NOMO-1 treated with dmso at 0.1 percent for 144 hours (cell line): ENCODE measurements at regions not wholly inside any gene's neighbourhood (a gene's known extent, or its start where the extent isn't known, plus 50 kb on each side); places are given as distances from the start of the nearest gene placed in this dataset.
"Not testable (repeated sequence)": the region's sequence is repeated elsewhere in the genome, so short reads cannot be mapped to it uniquely, and the experiment has no call there.

Experiments
- DNase-seq: peaks from one replicate; lab custom pipeline; 2025; ENCODE audit not compliant: unreplicated experiment; lab: John Stamatoyannopoulos, UW

- no peak for DNase-seq
Observed at GRCh38 chr14:38046160-38046559, 161.5 kb upstream of the SSTR1 start.

GRCh38 chr14:38047195-38047902 lies 160.4 kb upstream of the SSTR1 start:
- DNase-seq = no peak

- no peak for DNase-seq
Observed at GRCh38 chr14:38053666-38054065, 154.0 kb upstream of the SSTR1 start.

- DNase-seq = no peak
Observed at GRCh38 chr14:38056270-38056669, 151.4 kb upstream of the SSTR1 start.

GRCh38 chr14:38062223-38062622 lies 145.5 kb upstream of the SSTR1 start:
- DNase-seq = not testable (repeated sequence)

GRCh38 chr14:38063711-38064320 lies 143.9 kb upstream of the SSTR1 start:
- no peak for DNase-seq

GRCh38 chr14:38065106-38065762 lies 142.5 kb upstream of the SSTR1 start:
- DNase-seq = no peak

GRCh38 chr14:38070061-38070588 lies 137.6 kb upstream of the SSTR1 start:
- no peak for DNase-seq

GRCh38 chr14:38073641-38074040 lies 134.1 kb upstream of the SSTR1 start:
- DNase-seq = no peak

- no peak for DNase-seq
Observed at GRCh38 chr14:38074081-38074480, 133.6 kb upstream of the SSTR1 start.

- no peak for DNase-seq
Observed at GRCh38 chr14:38074754-38075153, 132.9 kb upstream of the SSTR1 start.

- no peak for DNase-seq
Observed at GRCh38 chr14:38078393-38078792, 129.3 kb upstream of the SSTR1 start.

- DNase-seq = no peak
Observed at GRCh38 chr14:38079268-38079667, 128.4 kb upstream of the SSTR1 start.

- DNase-seq = no peak
Observed at GRCh38 chr14:38079886-38080285, 127.8 kb upstream of the SSTR1 start.

GRCh38 chr14:38080696-38081095 lies 127.0 kb upstream of the SSTR1 start:
- no peak for DNase-seq

- no peak for DNase-seq
Observed at GRCh38 chr14:38083039-38083438, 124.7 kb upstream of the SSTR1 start.

GRCh38 chr14:38089123-38089522 lies 118.6 kb upstream of the SSTR1 start:
- DNase-seq = no peak

GRCh38 chr14:38090506-38090905 lies 117.2 kb upstream of the SSTR1 start:
- DNase-seq = no peak

- DNase-seq = no peak
Observed at GRCh38 chr14:38098074-38098836, 109.4 kb upstream of the SSTR1 start.

GRCh38 chr14:38101679-38102078 lies 106.0 kb upstream of the SSTR1 start:
- DNase-seq = no peak

GRCh38 chr14:38103542-38104225 lies 104.0 kb upstream of the SSTR1 start:
- DNase-seq = no peak
